ENCODE measurements at regions not wholly inside any gene's neighbourhood (a gene's known extent, or its start where the extent isn't known, plus 50 kb on each side); places are given as distances from the start of the nearest gene placed in this dataset.
A peak's percentile ranks its signal among the peaks of the same experiment; 100 is the strongest.

GRCh38 chr4:179867300-179867878, 2375.8 kb upstream of the TENM3 start:
- BruUV-seq (replicated peaks), result no TSS peak
- SMC1A ChIA-PET (ENCODE audit: uncharacterized antibody, unreplicated experiment), result interaction anchor here (0.7 to 2.2 kb wide), 4 partner anchors 9 to 797 kb away, joined by 3 to 26 read pairs (median 4); no protein-coding TSS in a partner anchor
- Histone ChIP-seq H3K79me2 (ENCODE audit: control insufficient read depth, insufficient read depth, low read length) (no peaks in the 10 kb centered on the region), H3K4me3 (no peak overlapping the region), H2AFZ (ENCODE audit: control insufficient read depth, low read depth, low read length) (no peak overlapping the region), H3K9ac (ENCODE audit: control insufficient read depth, insufficient read depth, low read length) (no peak overlapping the region), H3K9me3 (replicated peaks; ENCODE audit: control insufficient read depth, insufficient read depth, low read length) (no peaks in the 10 kb centered on the region), H3K36me3 (ENCODE audit: control insufficient read depth in 2 of 2, insufficient read depth in 2 of 2, low read length in 1 of 2) (no peaks in the 10 kb centered on the region), H4K20me1 (ENCODE audit: control insufficient read depth, insufficient read depth) (no peaks in the 10 kb centered on the region), H3K4me2 (ENCODE audit: control insufficient read depth, insufficient read depth) (no peak overlapping the region), H3K27me3 (replicated peaks in 1 of 2; ENCODE audit: control insufficient read depth in 2 of 2, insufficient read depth in 2 of 2, low read length in 1 of 2) (no peaks in the 10 kb centered on the region), H3K4me1 (ENCODE audit: control insufficient read depth, insufficient read depth, low read length) (no peaks in the 10 kb centered on the region), H3K27ac (ENCODE audit: control insufficient read depth, insufficient read depth) (no peak overlapping the region)
- RAD21 ChIA-PET (ENCODE audit: unreplicated experiment), result interaction anchor here (2.8 kb wide), 1 partner anchor 162 kb away, joined by 30 read pairs; no protein-coding TSS in a partner anchor
- CTCF ChIA-PET, result interaction anchor here (0.6 to 3.5 kb wide), 22 partner anchors 9 to 1431 kb away, joined by 3 to 52 read pairs (median 3); no protein-coding TSS in a partner anchor
- DNase-seq (ENCODE audit: low read depth, low spot score), result peak; percentile 16
- peak; percentile 96 for FAIRE-seq
- in situ Hi-C loops (cut with MboI) (loop anchor here (10.0 kb wide), 2 partner anchors 167 to 797 kb away; no protein-coding TSS in a partner anchor), intact Hi-C loops (cut with micrococcal nuclease; ENCODE audit: unreplicated experiment) (loop anchor here (1.0 to 5.0 kb wide), 2 partner anchors 161 to 800 kb away; no protein-coding TSS in a partner anchor)
- POLR2A ChIA-PET, result no interaction called here
- peak; percentile 99 for ATAC-seq
- 12% methylated on average over 6 of the region's 6 CpGs for WGBS (ENCODE audit: insufficient coverage, insufficient replicate concordance, low lambda C conversion rate, missing lambda C conversion rate)
- no peak for TF ChIP-seq ZNF592 (IDR thresholded peaks at IDR 0.05)
- TF ChIP-seq SMC3 (IDR thresholded peaks at IDR 0.05; ENCODE audit: borderline replicate concordance, low read length), result peak; percentile 77
- TF ChIP-seq YY1 (IDR thresholded peaks at IDR 0.05; ENCODE audit: low read depth, low read length), result no peak
- TF ChIP-seq SMARCA5 (IDR thresholded peaks at IDR 0.05), result 0 out of 2 replicates have a peak, but pooled peaks have one; percentile 23
- TF ChIP-seq PAX8 (IDR thresholded peaks at IDR 0.05), result no peak
- no peak for TF ChIP-seq SUPT20H (IDR thresholded peaks at IDR 0.05; ENCODE audit: borderline replicate concordance, control insufficient read depth, low read depth, low read length)
- peak; percentile 88 for TF ChIP-seq RAD21 (IDR thresholded peaks at IDR 0.05; ENCODE audit: insufficient read depth, low read depth, low read length)
- TF ChIP-seq RUNX3 (IDR thresholded peaks at IDR 0.05; ENCODE audit: low read length), result 0 out of 2 replicates have a peak, but pooled peaks have one; percentile 18
- TF ChIP-seq CTCF (IDR thresholded peaks at IDR 0.05 in 2 of 3, conservative IDR thresholded peaks at IDR 0.05 in 1 of 3; ENCODE audit: control insufficient read depth in 2 of 3, extremely low read depth in 1 of 3, insufficient read depth in 1 of 3, low read depth in 3 of 3, low read length in 3 of 3), result peak; percentile 80 to 93 (median 91)

Data from GM12878 (cell line).